Non-pigmented ciliary epithelial cell (primary cell): ENCODE measurements at regions not wholly inside any gene's neighbourhood (a gene's known extent, or its start where the extent isn't known, plus 50 kb on each side); places are given as distances from the start of the nearest gene placed in this dataset.

Source experiments
- DNase-seq: peaks from one replicate; pipeline ENCODE4 v3.0.0-alpha.2; 2010; ENCODE audit warnings: low read depth

GRCh38 chr14:84197704-84198103 lies 1332.2 kb upstream of the FLRT2 start:
- no peak for DNase-seq

DNA sequence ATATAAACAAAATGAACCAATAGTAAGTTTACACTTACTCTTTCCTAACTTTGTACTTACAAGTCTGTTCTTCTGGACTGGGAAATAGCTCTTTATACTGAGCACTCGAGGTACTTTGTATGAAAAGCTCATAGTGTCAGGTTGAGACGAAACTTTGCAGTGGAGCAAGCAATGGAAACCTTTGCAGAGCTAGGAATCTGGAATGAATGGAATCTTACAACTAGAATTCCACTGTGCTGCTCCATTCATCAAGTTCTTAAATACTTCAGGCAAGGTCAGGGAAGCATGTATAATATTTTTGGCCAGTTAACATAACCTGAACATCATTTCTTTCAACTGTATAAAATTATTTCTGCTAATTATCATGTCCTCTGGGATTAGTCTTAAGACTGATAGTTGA lies 1327.5 kb upstream of the FLRT2 start:
- DNase-seq, result no peak

- DNase-seq, result no peak
These were observed 1326.0 kb upstream of the FLRT2 start for GRCh38 chr14:84203896-84204295.

DNA sequence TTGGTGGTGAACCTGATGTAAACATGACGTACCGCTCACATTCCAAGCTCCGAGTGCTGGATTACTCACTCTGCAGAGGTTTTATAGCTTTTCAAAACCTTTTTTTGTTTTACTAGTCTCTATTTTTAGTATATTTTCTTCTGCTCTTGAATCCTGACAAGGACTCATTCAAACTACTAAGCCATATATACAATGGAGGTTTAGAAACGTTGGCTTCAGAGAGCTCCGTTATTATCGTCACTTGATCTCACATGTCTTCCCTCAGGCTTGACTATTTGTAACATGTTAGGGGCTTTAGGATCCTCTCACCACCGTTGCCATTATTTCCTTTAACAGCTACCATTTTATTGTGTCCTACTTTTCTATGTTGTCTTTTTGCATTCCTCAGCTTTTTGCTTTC lies 1321.5 kb upstream of the FLRT2 start:
- no peak for DNase-seq

- DNase-seq, result no peak
These were observed 1320.9 kb upstream of the FLRT2 start for GRCh38 chr14:84209031-84209430.

DNA sequence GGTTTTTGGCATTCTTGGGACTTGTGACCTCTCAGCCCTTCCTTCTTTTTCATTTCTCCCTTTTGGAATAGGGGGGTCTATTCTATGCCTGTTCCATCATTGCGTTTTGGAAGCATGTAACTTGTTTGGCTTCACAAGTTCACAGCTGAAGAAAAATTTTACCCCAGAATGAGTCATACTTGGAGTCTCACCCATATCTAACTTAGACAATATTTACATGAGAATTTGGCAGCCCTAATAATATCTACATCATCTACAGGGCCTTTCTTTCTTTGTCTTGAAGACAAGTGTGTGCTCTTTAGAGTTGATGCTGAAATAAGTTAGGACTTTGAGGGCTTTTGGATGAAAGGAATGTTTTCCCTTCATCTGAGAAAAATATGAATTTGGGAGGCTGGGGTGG lies 1312.9 kb upstream of the FLRT2 start:
- no peak for DNase-seq

DNA sequence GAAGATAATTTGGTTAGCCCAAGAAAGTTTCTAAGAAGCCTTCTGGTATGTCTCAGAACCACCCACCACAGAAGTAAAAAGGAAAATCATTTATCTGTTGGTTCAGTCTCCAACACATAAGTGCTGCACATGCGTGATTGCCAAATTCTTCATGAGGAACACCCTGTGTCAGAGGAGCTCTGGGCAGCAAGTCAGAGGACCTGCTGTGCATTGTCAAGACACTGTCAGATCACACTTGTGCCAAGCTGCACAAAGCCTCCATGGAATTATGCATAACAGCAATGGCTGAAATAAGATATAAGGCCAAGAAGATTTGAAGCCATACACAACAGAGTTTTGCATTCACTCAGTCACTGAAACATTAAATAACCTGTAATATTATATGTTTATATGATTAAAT lies 1304.7 kb upstream of the FLRT2 start:
- no peak for DNase-seq

GRCh38 chr14:84228702-84229101 lies 1301.2 kb upstream of the FLRT2 start:
- DNase-seq, result no peak

DNA sequence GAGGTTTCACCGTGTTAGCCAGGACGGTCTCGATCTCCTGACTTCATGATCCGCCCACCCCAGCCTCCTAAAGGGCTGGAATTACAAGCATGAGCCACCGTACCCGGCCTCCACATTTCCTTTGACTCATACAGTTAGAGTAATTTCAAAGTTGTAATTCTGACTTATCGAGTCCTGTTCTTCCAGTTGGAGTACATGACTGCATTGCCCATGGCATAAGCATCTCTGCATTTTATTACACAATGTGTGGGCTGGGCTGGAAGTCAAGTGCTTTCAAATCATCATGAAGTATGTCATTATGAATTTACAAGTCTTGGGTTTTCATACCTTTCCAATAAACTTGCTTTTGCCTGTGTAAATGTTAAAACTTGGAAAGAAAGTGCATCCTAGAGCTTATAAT lies 1295.7 kb upstream of the FLRT2 start:
- no peak for DNase-seq

DNA sequence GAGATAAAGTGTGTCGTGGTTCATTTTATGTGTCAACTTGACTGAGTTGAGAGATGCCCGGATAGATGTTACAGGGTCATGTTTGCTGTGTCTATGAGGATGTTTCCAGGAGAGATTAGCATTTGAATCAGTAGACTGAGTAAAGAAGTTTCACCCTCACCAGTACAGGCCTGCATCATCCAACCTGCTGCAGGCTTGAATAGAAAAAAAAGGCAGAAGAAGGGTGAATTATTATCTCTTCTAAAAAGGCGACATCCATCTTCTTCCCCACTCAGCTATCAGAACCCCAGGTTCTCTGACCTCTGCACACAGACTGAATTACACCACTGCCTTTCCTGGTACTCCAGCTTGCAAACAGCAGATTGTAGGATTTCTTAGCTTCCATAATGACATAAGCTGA lies 1293.7 kb upstream of the FLRT2 start:
- DNase-seq, result no peak

DNA sequence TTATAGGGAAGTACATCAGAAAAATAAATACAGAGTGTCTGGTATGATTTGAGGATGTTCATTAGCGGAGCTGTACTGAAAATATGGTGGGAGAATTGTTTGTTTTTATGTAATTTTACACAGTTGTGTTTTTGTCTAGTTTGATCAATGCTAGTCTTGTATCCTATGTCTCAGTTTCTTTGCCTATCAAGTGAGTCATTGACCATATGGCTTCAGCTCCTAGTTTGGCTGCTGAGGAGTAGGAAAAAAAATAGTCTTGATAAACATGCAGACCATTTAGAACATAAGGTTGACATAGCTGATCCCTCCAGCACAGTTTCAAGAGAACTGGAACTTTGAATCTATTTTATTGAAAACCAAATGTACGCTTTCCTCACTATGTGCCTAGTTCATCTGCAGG lies 1292.1 kb upstream of the FLRT2 start:
- no peak for DNase-seq

- no peak for DNase-seq
These were observed 1282.3 kb upstream of the FLRT2 start for GRCh38 chr14:84247693-84248092.

- no peak for DNase-seq
These were observed 1279.1 kb upstream of the FLRT2 start for GRCh38 chr14:84250893-84251292.

DNA sequence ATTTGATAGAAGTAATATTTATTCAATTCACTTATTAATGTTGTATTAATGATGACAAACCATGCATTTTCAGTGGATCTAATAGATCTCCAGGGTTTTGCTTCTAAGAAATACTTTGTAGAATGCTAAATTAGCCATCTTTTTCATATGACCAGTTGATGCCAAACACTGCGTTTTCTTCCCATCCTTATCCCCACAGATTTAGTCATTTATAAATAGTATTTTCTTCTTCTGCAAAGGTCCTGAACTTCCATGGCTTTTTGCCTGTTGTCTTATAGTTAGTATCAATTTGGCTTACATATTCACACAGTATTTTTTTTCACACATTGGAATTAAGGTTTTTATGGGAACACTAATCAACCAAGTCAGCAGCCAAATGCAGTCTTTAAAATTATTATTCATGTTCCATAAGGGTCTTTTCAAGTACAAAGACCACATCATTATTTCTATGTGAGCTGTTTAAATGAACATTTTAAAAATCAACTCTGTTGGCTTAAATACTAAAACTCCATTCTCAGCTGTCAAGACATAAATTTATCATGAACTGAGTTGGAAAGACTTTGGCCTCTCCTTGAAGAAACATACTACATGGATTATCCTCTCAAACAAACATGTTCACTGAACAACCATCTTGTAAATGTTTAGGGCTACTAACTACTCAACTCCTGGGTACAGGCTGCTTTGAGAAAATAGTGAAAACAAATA lies 1278.4 kb upstream of the FLRT2 start:
- DNase-seq, result no peak

DNA sequence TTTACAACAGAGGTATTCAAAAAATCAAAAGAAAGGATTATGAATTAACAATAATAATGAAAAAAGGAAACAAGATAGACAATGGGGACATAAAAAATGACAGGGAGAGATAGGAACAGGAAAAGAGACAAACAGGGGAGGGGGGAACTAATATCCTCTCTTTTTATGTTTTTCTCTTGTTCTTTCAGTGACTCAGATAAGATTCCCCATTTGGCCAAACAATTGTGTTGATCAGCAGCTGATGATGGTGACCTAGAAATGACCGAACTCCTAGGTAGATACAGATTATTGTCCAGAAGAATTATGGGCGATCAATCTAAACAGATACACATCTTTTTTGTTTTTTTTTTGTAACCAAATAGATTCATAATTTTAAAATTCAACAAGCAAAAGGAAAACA lies 1277.2 kb upstream of the FLRT2 start:
- DNase-seq, result no peak

GRCh38 chr14:84253326-84253725 lies 1276.6 kb upstream of the FLRT2 start:
- DNase-seq, result no peak

- no peak for DNase-seq
These were observed 1275.7 kb upstream of the FLRT2 start for GRCh38 chr14:84254290-84254689.

DNA sequence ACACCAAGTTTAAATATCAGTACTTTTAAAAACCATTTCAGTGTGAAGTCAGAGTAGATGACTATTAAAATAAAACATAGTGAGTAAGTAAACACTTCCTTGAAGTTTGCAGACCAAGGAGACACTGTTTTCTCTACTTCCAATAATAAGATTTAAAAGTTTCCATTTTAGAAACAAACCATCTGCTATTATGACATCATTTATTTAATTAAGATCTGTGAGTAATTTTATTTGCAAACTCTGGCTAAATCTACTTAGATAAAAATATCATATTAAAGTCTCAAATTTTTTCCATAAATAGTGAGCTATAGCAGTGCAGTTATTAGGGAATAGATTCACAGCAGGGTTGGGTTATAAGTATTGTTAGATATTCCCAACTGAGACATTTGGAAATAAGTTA lies 1267.0 kb upstream of the FLRT2 start:
- DNase-seq, result no peak

GRCh38 chr14:84272290-84272721 lies 1257.6 kb upstream of the FLRT2 start:
- DNase-seq, result no peak

GRCh38 chr14:84273181-84273580 lies 1256.8 kb upstream of the FLRT2 start:
- DNase-seq, result no peak

GRCh38 chr14:84282618-84283017 lies 1247.3 kb upstream of the FLRT2 start:
- DNase-seq, result no peak

GRCh38 chr14:84288781-84289180 lies 1241.2 kb upstream of the FLRT2 start:
- DNase-seq, result no peak

DNA sequence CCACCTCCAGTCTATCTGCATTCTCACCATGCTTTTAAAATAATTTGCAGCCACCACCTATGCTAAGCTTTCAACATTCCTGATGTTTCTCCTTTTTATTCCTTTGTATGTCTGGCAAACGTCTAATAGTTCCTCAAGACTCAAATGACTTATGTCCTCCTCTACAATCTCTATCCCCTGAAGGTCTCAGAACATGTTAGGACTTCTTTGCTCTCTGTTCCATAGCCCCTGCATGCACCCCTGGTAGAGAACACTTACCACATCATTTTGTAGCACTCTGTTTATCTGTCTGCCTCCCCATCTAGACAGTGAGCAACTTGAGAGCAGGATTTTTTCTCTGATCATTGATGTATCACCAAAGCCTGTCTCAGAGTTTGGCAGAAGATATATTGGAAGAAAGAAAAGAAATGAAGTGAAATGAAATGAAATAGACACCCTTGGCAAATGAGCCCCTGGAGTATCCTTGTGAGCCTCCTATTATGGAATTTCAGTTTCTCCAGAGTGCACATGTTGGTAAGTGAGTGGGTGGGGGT lies 1231.2 kb upstream of the FLRT2 start:
- no peak for DNase-seq

DNA sequence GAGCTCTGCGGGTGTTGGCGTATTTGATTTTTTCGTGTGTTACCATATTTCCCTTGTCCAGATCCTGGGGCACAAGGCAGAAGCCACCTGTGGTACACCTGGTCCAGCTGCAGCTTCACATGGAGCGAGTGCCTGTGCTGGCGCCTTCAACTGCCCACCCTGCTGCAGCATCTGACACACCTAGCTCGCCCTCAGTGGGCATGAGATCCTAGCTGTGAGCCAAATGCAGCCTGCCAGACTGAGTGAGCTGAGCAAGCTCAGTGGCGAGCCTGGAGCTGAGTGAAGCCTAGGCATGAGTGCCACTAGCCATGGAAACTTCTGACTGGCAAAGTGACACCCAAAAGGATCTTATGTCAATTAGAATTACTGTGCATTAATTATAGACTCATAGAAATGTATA lies 1226.8 kb upstream of the FLRT2 start:
- no peak for DNase-seq
